ENCODE measurements at regions not wholly inside any gene's neighbourhood (a gene's known extent, or its start where the extent isn't known, plus 50 kb on each side); places are given as distances from the start of the nearest gene placed in this dataset.
A peak's percentile ranks its signal among the peaks of the same experiment; 100 is the strongest.

- H3K27me3 Mint-ChIP-seq (ENCODE audit: low read depth), result no peaks in the 10 kb centered on the region
- peaks cover 53% of the 10 kb centered on the region for H3K36me3 Mint-ChIP-seq (ENCODE audit: low read depth)
- H3K27ac Mint-ChIP-seq, result peak overlapping the region; percentile 89
- no peaks in the 10 kb centered on the region for H3K9me3 Mint-ChIP-seq
- peak overlapping the region; percentile 83 for H3K4me3 Mint-ChIP-seq
- H3K4me1 Mint-ChIP-seq (ENCODE audit: low read depth), result peaks cover 88% of the 10 kb centered on the region
Measured at GRCh38 chr7:130913639-130914553, 179.9 kb upstream of the KLF14 start.

DNA sequence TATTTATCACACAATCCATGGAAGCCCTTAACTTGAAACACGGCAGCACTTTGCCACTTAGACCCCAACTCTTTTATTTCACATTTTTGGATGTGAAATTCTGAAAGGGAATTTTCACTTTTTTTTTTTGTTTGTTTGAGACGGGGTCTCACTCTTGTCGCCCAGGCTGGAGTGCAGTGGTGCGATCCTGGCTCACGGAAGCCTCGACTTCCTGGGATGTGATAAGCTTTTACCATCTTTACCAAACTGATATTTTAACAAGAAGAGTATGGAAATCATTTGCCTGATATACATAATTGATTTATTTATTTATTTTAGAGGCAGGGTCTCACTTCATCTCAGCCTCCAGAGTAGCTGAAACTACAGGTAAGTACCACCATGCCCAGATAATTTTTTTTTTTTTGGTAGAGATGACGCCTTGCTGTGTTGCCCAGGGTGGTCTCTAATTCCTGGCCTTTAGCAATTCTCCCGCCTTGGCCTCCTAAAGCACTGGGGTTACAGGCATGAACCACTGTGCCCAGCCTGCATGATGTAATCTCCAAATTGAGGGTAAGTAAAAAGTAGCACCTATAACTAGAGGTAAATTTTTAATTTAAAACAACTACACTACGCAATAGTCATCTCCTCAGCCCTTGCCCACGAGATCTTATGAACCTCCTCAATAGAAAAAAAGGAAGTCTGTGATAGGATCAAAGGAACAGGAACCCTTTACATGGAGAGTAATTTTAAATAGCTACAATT is 180.7 kb upstream of the KLF14 start:
- Mint-ChIP-seq H3K4me1 (ENCODE audit: low read depth) (peaks cover 88% of the 10 kb centered on the region), H3K27me3 (ENCODE audit: low read depth) (no peaks in the 10 kb centered on the region), H3K4me3 (peak overlapping the region; percentile 83), H3K27ac (peak overlapping the region; percentile 89), H3K9me3 (no peaks in the 10 kb centered on the region), H3K36me3 (ENCODE audit: low read depth) (peaks cover 47% of the 10 kb centered on the region)

GRCh38 chr7:130917669-130918128 is 183.7 kb upstream of the KLF14 start:
- H3K4me3 Mint-ChIP-seq, result no peak overlapping the region
- H3K27ac Mint-ChIP-seq, result peak overlapping the region; percentile 61
- H3K36me3 Mint-ChIP-seq (ENCODE audit: low read depth), result peaks cover 29% of the 10 kb centered on the region
- H3K4me1 Mint-ChIP-seq (ENCODE audit: low read depth), result peaks cover 77% of the 10 kb centered on the region
- H3K9me3 Mint-ChIP-seq, result no peaks in the 10 kb centered on the region
- H3K27me3 Mint-ChIP-seq (ENCODE audit: low read depth), result no peaks in the 10 kb centered on the region

DNA sequence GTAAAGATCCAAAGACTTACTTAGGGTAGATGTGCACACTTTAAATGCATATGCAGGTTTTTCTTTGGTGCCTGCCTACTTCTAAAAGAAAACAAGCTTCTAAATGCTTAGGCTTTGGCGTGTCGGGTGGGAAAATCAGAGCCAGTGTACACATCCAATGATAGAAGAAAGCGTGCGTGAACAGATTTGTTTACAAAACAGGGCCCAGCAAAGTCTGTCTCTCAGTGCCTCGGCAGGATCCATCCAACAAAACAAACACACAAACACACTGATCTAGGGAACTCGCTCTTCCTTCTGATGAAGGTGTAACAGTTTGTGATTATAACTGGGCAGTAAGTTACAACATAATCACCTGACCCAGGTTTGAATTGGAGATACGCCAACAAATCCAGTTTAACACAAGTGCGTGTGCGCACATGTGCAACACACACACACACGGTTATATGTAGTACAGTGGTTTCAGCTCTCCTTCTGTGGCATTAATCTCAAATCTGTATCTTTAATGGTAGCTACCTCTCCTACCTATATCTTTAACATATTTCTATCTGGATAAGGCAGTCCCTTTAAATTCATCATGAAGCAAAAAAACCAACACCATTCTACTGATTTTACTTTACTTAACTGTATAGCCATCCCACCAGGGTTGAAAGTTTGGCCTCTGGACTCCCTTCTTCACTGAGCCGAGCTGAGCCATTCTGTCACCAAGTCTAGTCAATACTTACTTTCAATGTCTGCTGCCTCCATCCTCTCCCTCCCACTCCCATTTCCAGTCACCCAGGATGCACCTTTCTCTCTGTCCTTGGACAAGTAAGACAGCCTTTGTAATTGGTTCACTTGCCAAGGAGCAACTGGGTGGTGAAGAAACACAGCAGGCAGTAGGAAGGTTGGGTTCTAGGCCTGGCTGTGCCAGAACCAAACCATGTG is 184.4 kb upstream of the KLF14 start:
- H3K27ac Mint-ChIP-seq, result peak overlapping the region; percentile 64
- no peaks in the 10 kb centered on the region for H3K9me3 Mint-ChIP-seq
- H3K4me1 Mint-ChIP-seq (ENCODE audit: low read depth), result peaks cover 79% of the 10 kb centered on the region
- no peak overlapping the region for H3K4me3 Mint-ChIP-seq
- H3K36me3 Mint-ChIP-seq (ENCODE audit: low read depth), result peaks cover 29% of the 10 kb centered on the region
- H3K27me3 Mint-ChIP-seq (ENCODE audit: low read depth), result no peaks in the 10 kb centered on the region

DNA sequence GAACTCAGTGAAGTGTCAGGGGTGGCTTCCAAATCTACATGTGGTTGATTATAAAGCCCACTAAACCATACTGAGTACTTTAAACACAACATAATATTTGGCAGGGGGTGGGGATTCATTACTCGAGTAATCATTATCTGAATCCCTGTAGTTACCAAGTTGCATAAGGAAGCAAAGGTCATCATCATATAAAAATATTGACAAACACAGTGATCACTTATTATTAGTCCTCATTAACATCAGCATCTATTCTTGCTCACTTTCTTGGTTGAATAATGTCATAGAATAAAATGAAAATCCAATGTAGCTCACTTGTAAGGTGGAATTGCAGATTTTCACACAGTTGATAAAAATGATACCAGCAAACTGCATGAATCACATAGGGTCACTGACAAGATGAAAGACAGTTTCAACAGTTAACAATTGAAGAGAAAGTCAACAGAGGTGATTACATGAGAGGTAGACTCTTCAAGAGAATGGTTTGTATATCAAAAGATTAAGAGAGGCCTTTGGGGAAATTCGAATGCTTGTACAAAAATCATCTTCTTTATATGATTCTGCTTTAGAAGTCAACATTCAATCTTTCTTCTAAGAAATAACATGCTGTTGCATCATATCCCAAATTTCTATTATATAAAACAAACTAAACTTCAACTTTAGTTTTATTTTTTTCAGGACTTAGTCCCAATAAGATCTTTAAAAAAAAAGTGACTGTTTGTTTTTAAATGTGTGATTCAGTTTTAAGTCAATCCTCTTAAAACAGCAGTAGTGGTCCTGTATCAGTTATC is 185.5 kb upstream of the KLF14 start:
- Mint-ChIP-seq H3K36me3 (ENCODE audit: low read depth) (peaks cover 27% of the 10 kb centered on the region), H3K4me1 (ENCODE audit: low read depth) (peaks cover 71% of the 10 kb centered on the region), H3K4me3 (no peak overlapping the region), H3K27me3 (ENCODE audit: low read depth) (no peaks in the 10 kb centered on the region), H3K27ac (peak overlapping the region; percentile 64), H3K9me3 (no peaks in the 10 kb centered on the region)

DNA sequence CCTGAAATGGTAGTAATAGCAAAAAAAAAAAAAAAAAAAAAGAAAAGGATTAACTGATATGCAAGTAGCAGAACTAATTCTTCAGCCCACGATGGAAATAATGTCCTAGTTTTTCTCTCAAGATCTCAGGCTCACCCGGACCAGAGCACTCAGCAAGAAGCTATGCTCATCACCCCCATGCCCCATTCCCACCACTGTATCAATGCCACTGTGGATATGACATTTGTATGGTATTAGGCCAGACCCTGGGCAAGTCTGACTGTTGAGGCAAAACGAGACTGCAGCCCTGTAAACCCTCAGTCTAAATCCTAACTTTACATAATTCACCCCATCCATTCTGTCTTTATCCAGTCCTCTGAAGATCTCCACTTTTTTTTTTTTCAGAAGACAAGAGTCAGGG is 186.1 kb upstream of the KLF14 start:
- H3K36me3 Mint-ChIP-seq (ENCODE audit: low read depth), result peaks cover 27% of the 10 kb centered on the region
- peaks cover 71% of the 10 kb centered on the region for H3K4me1 Mint-ChIP-seq (ENCODE audit: low read depth)
- no peaks in the 10 kb centered on the region for H3K9me3 Mint-ChIP-seq
- no peak overlapping the region for H3K4me3 Mint-ChIP-seq
- no peaks in the 10 kb centered on the region for H3K27me3 Mint-ChIP-seq (ENCODE audit: low read depth)
- H3K27ac Mint-ChIP-seq, result peak overlapping the region; percentile 26

DNA sequence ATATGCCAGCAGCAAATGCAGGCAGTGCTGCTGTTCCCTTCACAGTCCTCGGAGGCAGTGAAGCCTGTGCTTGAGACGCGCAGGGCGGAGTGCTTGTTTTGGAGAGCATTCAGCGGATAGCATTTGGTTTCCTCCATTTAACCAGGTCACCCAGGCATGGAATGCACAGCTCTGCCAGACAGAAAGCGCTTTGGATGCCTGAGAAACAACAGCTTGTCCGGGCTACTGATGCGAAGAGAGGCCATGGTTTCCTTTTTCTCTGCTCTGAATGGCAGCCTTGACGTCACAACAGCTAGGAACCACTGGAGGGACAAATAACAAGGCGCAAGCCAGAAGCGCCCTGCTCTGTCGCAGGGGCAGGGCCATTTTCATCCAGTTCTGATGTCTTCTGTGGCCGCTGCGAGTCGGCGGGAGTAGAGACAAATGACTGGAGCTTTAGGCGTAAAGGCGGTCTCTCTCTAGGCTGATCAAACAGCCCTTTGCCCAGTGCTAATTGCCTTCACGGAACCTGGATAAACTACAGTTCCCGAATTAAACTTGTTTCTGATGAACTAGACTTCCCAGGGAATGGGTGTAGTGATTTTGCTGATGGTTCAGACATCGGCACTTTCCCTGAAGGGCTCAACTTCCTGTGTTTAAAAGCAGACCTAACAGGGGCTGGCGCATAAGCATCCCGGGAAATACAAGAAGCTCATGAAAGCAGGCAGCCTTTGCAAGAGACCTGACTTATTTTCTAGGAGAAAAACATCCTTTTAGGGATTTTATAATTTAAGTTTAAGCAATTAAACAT is 187.6 kb upstream of the KLF14 start:
- H3K36me3 Mint-ChIP-seq (ENCODE audit: low read depth), result peaks cover 27% of the 10 kb centered on the region
- H3K4me3 Mint-ChIP-seq, result no peak overlapping the region
- no peak overlapping the region for H3K27ac Mint-ChIP-seq
- H3K27me3 Mint-ChIP-seq (ENCODE audit: low read depth), result no peaks in the 10 kb centered on the region
- H3K4me1 Mint-ChIP-seq (ENCODE audit: low read depth), result peaks cover 70% of the 10 kb centered on the region
- H3K9me3 Mint-ChIP-seq, result no peaks in the 10 kb centered on the region

- Mint-ChIP-seq H3K4me3 (no peak overlapping the region), H3K27ac (peak overlapping the region; percentile 39), H3K9me3 (no peaks in the 10 kb centered on the region), H3K4me1 (ENCODE audit: low read depth) (peaks cover 70% of the 10 kb centered on the region), H3K36me3 (ENCODE audit: low read depth) (peaks cover 26% of the 10 kb centered on the region), H3K27me3 (ENCODE audit: low read depth) (no peaks in the 10 kb centered on the region)
Measured at GRCh38 chr7:130922206-130923112, 188.5 kb upstream of the KLF14 start.

- H3K36me3 Mint-ChIP-seq (ENCODE audit: low read depth), result peaks cover 28% of the 10 kb centered on the region
- no peaks in the 10 kb centered on the region for H3K27me3 Mint-ChIP-seq (ENCODE audit: low read depth)
- no peaks in the 10 kb centered on the region for H3K9me3 Mint-ChIP-seq
- no peak overlapping the region for H3K27ac Mint-ChIP-seq
- H3K4me3 Mint-ChIP-seq, result no peak overlapping the region
- H3K4me1 Mint-ChIP-seq (ENCODE audit: low read depth), result peaks cover 70% of the 10 kb centered on the region
Measured at GRCh38 chr7:130923365-130923764, 189.4 kb upstream of the KLF14 start.

GRCh38 chr7:130923930-130924329 is 189.9 kb upstream of the KLF14 start:
- peaks cover 24% of the 10 kb centered on the region for H3K36me3 Mint-ChIP-seq (ENCODE audit: low read depth)
- H3K27me3 Mint-ChIP-seq (ENCODE audit: low read depth), result no peaks in the 10 kb centered on the region
- no peaks in the 10 kb centered on the region for H3K9me3 Mint-ChIP-seq
- H3K4me1 Mint-ChIP-seq (ENCODE audit: low read depth), result peaks cover 67% of the 10 kb centered on the region
- no peak overlapping the region for H3K27ac Mint-ChIP-seq
- no peak overlapping the region for H3K4me3 Mint-ChIP-seq

GRCh38 chr7:130925136-130925794 is 191.3 kb upstream of the KLF14 start:
- Mint-ChIP-seq H3K4me1 (ENCODE audit: low read depth) (peaks cover 63% of the 10 kb centered on the region), H3K36me3 (ENCODE audit: low read depth) (peaks cover 23% of the 10 kb centered on the region), H3K4me3 (peak overlapping the region; percentile 33)

More at GRCh38 chr7:130925136-130925794, 191.3 kb upstream of the KLF14 start:
- Mint-ChIP-seq H3K27ac (peak overlapping the region; percentile 79), H3K9me3 (no peaks in the 10 kb centered on the region), H3K27me3 (ENCODE audit: low read depth) (no peaks in the 10 kb centered on the region)
